Stimulated activated CD8-positive, alpha-beta memory T cell treated with anti-CD3 and anti-CD28 coated beads, Interleukin-7, amount 100 ng/mL, for 4 hours (primary cell): ENCODE measurements at regions not wholly inside any gene's neighbourhood (a gene's known extent, or its start where the extent isn't known, plus 50 kb on each side); places are given as distances from the start of the nearest gene placed in this dataset.
"Not testable (repeated sequence)": the region's sequence is repeated elsewhere in the genome, so short reads cannot be mapped to it uniquely, and the experiment has no call there.

Experiments
- DNase-seq, 2 donors: peaks; one replicate each; pipeline ENCODE4 v3.0.0-alpha.2; 2020; ENCODE audit warnings: low read depth in 2 of 2

- no peak for DNase-seq
Measured at GRCh38 chr5:174982485-174982884, 258.1 kb downstream of the MSX2 start.

DNA sequence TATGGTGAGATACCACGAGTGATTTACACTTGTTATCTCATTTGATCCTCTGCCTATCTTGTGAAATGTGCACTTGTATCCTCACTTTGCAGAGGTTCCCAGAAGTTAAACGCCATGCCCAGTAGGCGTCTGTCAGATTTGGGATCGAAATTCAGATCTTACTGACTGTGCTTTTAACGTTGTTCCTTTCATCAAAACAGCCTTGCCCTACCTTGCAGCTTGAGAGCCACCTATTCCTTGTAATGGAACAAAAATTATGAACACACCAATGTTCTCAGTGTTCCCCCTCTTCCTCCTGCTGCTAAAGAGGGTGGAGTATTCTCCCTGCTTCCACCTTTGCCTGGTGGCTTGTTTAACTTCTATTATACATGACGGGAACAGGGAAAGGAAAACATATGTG is 257.0 kb downstream of the MSX2 start:
- no peak for DNase-seq

DNA sequence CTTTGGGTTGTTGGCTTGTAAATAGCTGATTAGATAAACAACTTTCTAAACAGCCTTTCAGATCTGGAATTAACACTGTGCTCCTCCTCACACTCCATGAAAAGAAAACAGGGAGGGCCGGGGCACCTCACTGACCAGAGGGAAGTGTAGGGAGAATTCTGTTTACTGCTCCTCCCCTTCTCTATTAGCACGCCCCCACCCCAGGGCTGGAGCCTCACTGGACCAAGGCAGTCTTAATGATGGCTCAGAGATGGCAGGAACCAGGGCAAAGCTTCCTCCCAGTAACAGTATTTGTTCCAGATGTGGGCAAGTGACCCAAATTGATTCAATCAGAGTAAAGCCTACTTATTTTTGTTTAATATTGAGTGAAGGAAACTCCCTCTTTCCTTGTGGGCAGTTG is 256.6 kb downstream of the MSX2 start:
- no peak for DNase-seq

DNA sequence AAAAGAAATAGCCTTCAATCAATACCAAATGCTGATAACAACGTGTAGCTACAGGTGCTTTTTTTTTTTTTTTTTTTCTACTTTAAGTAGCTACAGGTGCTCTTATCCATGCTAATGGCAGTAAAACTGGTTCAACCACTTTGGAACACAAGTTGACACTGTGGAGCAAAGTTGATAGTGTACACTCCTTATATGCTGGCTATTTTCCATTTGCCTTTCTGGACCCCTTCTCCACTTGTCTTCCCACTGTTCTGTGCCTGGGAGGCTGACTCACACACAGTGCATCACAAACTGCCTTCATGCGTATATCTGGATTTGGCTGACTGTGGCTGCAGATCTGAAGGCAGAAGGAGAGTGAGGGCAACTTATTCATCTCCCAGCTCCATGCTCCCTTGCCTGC is 247.9 kb downstream of the MSX2 start:
- DNase-seq, result no peak

- no peak for DNase-seq
Measured at GRCh38 chr5:174971210-174971609, 246.8 kb downstream of the MSX2 start.

- DNase-seq, result no peak
Measured at GRCh38 chr5:174970502-174970901, 246.1 kb downstream of the MSX2 start.

DNA sequence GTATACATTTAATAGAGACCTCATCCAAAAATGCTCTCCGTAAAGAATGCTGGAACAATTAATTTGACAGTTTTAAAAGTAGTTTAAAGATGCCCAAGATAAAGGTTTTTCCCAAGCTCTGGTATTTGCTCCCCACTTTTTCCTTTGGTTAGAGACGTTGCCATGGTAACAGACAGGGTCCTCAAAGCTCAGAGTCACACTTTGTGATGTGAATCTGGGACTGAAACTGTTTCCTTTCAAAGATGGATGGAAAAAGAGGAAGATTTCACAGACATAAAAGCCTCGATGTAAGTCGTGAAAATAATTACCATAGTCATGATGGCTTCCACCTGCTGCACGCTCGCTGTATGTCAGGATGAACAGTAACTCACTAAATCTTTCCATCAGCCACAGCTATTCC is 229.5 kb downstream of the MSX2 start:
- DNase-seq, result no peak

- DNase-seq, result peak; percentile 14 to 38
Measured at GRCh38 chr5:174951151-174951780, 226.9 kb downstream of the MSX2 start.

GRCh38 chr5:174947548-174947947 is 223.2 kb downstream of the MSX2 start:
- DNase-seq, result no peak

GRCh38 chr5:174945853-174946252 is 221.5 kb downstream of the MSX2 start:
- no peak for DNase-seq

DNA sequence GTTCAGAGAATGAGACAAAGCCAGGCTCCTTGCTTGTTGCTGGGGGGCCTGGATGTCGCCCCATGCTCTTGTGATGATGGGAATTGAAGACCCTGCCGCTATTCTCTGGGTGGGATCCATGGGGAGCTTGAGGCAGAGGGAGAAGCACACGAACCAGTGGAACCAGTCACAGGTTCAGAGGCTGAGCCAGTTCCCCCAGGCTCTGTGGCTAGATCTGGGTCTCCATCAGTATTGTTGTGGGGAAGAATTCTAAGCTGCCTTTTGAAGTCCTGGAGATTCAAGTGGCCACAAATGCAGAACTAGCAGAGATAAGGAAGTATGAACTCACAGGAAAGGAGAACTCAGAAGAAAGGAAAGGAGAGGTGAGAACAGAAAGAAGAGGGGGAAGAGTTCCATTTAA is 219.4 kb downstream of the MSX2 start:
- DNase-seq, result no peak

GRCh38 chr5:174943002-174943401 is 218.6 kb downstream of the MSX2 start:
- not testable (repeated sequence) for DNase-seq

- no peak for DNase-seq
Measured at GRCh38 chr5:174937201-174938123, 213.1 kb downstream of the MSX2 start.

DNA sequence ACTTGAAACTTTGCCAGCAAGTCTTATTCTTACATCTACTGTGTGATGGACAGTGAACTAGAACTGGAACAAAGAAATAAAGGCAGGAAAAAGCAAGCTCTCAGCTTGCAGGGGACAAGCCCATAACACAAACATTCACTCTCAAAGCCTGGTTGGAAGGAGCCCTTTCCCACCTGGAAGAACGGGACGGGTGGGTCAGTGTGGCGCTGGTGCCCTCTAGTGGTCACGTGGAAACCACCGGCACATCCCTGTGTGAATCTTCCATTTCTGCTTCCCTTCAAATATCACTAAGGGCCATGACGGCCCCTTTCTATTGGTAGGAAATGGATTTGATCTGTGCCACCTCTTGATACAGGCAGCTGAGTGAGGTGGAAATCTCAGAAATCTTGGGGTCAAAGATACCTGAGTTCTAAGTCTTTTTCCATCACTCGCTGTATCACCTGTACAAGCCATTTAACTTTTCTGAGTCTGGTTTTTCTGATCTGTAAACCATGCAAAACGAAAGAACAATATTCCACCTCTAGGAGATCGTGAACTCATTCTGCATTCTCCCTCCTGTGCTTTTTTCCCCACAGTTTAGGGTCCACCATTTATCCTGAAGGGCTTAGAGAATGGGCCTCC is 211.6 kb downstream of the MSX2 start:
- DNase-seq, result peak in 1 of 2 donors; percentile 2

GRCh38 chr5:174931033-174931432 is 206.7 kb downstream of the MSX2 start:
- not testable (repeated sequence) for DNase-seq

GRCh38 chr5:174925586-174925985 is 201.2 kb downstream of the MSX2 start:
- DNase-seq, result no peak

DNA sequence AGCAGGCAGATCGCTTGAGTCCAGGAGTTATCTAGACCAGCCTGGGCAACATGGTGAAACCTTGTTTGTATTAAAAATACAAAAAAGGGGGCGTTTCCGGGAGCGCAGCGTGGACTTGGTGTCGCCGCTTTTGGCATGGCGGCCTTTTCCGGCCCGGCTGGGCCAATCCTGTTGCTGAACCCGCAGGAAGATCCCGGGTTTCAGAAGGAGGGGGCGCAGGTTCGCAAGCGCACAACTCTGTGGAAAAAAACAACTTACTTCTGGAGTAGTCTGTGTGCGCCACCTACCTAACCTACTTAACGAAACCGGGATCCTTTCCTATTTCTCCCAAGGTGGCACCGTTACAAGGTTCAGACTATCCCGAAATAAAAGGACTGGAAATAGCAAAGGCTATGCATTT is 198.6 kb downstream of the MSX2 start:
- no peak for DNase-seq

GRCh38 chr5:174920906-174921550 is 196.6 kb downstream of the MSX2 start:
- no peak for DNase-seq

- no peak for DNase-seq
Measured at GRCh38 chr5:174919351-174919750, 195.0 kb downstream of the MSX2 start.

GRCh38 chr5:174918655-174919054 is 194.3 kb downstream of the MSX2 start:
- no peak for DNase-seq

- no peak for DNase-seq
Measured at GRCh38 chr5:174917976-174918554, 193.7 kb downstream of the MSX2 start.

DNA sequence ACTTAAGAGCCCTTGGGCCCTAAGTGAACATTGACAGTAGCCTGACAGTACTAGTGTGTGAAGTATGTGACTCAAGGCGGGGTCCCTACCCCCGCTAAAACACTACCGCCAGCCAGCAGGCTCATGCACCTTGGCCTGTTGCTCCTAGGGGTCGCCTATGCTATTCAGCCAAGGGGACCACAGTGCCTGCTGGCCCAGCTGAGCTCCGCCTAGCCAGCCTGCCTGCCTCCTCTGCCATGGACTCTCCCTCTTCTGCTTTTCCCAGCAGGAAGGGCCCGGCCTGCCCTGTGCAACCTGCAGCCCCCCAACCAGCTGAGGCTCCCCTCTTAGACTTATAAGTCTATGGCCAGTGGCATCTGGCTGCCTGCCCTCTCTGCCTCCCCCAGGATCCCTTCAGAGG is 193.1 kb downstream of the MSX2 start:
- DNase-seq, result not testable (repeated sequence)
